ENCODE measurements at regions not wholly inside any gene's neighbourhood (a gene's known extent, or its start where the extent isn't known, plus 50 kb on each side); places are given as distances from the start of the nearest gene placed in this dataset.

DNA sequence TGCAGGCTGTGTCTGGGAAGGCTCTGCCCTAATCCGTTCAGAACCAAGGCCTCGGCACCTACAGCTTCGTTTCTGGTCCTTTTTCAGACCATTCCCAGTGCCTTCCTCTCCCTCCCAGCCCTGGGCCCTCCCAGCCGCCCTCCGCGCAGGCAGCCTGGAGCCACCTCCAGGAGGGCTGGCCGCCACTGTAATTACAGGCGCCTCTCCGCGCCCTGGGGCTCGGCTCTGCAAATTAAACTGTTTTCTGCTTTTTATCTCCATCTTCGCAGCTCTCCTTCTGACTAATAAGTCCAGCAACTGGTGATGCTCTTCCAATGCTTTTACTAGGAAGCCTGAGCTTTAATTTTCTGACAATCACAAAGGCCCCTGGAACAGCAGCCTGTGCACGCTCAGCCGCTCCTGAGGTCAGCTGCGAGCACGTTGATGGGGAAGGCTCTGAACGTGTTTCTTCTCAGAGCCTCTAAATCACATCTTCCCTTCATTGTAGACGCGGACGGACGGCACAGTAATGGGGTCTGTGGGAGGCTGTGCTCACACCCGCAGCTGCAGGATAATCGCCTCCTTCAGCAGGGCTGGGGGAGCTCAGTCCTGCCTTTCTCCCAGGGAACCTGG lies 194.6 kb downstream of the DLL1 start (continued):
- TF ChIP-seq, protein P1, sequence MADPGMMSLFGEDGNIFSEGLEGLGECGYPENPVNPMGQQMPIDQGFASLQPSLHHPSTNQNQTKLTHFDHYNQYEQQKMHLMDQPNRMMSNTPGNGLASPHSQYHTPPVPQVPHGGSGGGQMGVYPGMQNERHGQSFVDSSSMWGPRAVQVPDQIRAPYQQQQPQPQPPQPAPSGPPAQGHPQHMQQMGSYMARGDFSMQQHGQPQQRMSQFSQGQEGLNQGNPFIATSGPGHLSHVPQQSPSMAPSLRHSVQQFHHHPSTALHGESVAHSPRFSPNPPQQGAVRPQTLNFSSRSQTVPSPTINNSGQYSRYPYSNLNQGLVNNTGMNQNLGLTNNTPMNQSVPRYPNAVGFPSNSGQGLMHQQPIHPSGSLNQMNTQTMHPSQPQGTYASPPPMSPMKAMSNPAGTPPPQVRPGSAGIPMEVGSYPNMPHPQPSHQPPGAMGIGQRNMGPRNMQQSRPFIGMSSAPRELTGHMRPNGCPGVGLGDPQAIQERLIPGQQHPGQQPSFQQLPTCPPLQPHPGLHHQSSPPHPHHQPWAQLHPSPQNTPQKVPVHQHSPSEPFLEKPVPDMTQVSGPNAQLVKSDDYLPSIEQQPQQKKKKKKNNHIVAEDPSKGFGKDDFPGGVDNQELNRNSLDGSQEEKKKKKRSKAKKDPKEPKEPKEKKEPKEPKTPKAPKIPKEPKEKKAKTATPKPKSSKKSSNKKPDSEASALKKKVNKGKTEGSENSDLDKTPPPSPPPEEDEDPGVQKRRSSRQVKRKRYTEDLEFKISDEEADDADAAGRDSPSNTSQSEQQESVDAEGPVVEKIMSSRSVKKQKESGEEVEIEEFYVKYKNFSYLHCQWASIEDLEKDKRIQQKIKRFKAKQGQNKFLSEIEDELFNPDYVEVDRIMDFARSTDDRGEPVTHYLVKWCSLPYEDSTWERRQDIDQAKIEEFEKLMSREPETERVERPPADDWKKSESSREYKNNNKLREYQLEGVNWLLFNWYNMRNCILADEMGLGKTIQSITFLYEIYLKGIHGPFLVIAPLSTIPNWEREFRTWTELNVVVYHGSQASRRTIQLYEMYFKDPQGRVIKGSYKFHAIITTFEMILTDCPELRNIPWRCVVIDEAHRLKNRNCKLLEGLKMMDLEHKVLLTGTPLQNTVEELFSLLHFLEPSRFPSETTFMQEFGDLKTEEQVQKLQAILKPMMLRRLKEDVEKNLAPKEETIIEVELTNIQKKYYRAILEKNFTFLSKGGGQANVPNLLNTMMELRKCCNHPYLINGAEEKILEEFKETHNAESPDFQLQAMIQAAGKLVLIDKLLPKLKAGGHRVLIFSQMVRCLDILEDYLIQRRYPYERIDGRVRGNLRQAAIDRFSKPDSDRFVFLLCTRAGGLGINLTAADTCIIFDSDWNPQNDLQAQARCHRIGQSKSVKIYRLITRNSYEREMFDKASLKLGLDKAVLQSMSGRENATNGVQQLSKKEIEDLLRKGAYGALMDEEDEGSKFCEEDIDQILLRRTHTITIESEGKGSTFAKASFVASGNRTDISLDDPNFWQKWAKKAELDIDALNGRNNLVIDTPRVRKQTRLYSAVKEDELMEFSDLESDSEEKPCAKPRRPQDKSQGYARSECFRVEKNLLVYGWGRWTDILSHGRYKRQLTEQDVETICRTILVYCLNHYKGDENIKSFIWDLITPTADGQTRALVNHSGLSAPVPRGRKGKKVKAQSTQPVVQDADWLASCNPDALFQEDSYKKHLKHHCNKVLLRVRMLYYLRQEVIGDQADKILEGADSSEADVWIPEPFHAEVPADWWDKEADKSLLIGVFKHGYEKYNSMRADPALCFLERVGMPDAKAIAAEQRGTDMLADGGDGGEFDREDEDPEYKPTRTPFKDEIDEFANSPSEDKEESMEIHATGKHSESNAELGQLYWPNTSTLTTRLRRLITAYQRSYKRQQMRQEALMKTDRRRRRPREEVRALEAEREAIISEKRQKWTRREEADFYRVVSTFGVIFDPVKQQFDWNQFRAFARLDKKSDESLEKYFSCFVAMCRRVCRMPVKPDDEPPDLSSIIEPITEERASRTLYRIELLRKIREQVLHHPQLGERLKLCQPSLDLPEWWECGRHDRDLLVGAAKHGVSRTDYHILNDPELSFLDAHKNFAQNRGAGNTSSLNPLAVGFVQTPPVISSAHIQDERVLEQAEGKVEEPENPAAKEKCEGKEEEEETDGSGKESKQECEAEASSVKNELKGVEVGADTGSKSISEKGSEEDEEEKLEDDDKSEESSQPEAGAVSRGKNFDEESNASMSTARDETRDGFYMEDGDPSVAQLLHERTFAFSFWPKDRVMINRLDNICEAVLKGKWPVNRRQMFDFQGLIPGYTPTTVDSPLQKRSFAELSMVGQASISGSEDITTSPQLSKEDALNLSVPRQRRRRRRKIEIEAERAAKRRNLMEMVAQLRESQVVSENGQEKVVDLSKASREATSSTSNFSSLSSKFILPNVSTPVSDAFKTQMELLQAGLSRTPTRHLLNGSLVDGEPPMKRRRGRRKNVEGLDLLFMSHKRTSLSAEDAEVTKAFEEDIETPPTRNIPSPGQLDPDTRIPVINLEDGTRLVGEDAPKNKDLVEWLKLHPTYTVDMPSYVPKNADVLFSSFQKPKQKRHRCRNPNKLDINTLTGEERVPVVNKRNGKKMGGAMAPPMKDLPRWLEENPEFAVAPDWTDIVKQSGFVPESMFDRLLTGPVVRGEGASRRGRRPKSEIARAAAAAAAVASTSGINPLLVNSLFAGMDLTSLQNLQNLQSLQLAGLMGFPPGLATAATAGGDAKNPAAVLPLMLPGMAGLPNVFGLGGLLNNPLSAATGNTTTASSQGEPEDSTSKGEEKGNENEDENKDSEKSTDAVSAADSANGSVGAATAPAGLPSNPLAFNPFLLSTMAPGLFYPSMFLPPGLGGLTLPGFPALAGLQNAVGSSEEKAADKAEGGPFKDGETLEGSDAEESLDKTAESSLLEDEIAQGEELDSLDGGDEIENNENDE (IDR thresholded peaks at IDR 0.05; ENCODE audit: insufficient replicate concordance, low read length): no peak
- TF ChIP-seq SAP30 (IDR thresholded peaks at IDR 0.05; ENCODE audit: insufficient read depth, insufficient replicate concordance, low read length): no peak
- no peak for TF ChIP-seq CHD1 (IDR thresholded peaks at IDR 0.05; ENCODE audit: low read depth, low read length)
- TF ChIP-seq GTF2F1 (IDR thresholded peaks at IDR 0.05; ENCODE audit: borderline replicate concordance, low read depth, low read length): no peak
- TF ChIP-seq KDM4A (IDR thresholded peaks at IDR 0.05; ENCODE audit: low read depth, low read length, severe bottlenecking): no peak
- TF ChIP-seq EP300 (IDR thresholded peaks at IDR 0.05; ENCODE audit: borderline replicate concordance in 1 of 2, low read depth in 2 of 2, low read length in 2 of 2): no peak
- TF ChIP-seq CBX5 (IDR thresholded peaks at IDR 0.05; ENCODE audit: low read depth, low read length): no peak
- no peak for TF ChIP-seq GABPA (IDR thresholded peaks at IDR 0.05; ENCODE audit: borderline replicate concordance, insufficient read depth, low read length)
- no peak for TF ChIP-seq FOSL1 (IDR thresholded peaks at IDR 0.05; ENCODE audit: insufficient read depth, low read depth, low read length)

Data from H1 (cell line).